HG02885 (cell line): ENCODE measurements at regions not wholly inside any gene's neighbourhood (a gene's known extent, or its start where the extent isn't known, plus 50 kb on each side); places are given as distances from the start of the nearest gene placed in this dataset.

Experiments used
- ATAC-seq: cut with Tn5 transposase; IDR thresholded peaks from one replicate; pipeline ENCODE4 v1.9.1; 2021; ENCODE audit warnings: mild to moderate bottlenecking; ENCODE audit not compliant: unreplicated experiment, poor library complexity

DNA sequence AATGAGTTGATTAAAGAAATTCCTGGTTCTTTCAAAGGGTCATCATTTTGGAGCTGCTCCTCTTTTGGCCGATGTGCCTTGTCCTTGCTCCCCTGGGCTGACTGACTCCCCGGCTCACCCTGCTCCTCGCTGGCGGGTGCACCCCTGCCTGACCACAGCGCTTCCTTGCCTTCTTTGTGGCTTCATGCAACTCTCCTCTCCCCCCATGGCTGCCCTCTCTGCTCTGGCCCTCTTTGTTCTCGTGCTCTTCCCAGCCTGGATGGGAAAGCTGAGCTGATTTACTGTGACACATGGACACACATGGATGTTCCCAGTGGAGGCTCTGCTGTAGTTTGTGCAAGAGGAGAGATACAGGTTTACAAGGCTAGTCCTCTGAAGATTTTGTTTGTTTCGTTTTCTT is 234.6 kb downstream of the HAUS1 start:
- no peak for ATAC-seq

DNA sequence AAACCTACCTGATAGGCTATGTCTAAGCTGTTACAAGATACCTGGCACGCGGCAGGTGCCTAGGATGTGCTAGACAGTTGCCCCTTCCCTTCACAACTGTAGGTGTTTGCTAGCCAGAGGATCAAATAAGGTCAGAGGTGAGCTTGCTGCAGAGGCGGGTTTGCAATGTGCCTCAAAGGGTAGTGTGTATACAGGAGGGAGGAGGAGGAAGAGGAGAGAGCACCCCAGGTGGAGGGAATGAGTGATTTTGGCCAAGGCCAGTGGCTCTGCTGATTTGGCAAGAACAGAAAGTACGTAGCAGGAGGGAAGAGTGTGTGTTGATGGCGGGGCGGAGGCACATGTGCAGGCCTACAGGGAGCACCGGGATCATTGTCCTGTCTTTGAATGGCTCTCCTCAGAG is 236.5 kb downstream of the HAUS1 start:
- ATAC-seq: no peak

DNA sequence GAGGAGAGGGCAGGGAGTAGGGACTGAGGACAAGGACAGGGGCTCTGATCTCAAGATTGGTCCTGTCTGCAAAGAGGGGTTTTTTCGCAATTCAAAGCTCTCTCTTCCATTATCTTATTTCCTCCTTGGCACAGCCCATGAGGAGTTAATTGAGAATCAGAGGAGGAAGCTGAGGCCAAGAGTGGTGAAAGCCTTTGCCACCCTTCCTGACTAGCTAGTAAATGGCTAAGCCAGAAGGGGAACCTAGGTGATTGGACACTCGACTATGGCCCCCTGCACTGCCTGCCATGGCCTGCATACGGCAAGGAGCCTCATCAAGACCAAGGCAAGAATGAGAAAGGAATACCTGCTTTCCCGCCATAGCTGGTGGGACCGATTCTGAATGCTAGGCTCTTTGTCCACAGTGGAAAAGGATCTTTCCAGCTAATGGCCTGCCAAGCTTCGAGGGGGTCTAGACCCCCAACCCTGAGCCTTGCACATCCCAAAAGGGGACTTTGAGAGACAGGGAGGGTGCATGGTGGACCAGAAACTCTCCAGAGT is 237.9 kb downstream of the HAUS1 start:
- ATAC-seq: no peak

DNA sequence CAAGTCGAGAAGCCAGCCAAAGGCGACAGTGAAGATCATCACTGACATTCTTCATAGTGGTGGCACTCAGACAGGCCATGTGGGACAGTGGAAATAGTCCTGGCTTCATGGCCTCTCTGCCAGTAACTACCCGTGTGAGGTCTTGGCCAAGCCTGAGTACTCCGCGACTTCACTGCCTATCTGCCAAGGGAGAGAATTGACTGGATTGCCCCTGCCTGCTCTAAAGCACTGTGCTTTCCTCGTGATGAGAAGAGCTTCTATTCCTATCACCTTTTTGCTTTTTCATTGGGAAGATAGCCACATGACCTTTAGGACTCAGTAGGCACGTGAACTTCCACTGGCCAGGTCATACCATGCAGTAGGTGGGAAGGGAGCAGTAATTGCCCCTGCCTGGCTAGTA is 239.3 kb downstream of the HAUS1 start:
- no peak for ATAC-seq

DNA sequence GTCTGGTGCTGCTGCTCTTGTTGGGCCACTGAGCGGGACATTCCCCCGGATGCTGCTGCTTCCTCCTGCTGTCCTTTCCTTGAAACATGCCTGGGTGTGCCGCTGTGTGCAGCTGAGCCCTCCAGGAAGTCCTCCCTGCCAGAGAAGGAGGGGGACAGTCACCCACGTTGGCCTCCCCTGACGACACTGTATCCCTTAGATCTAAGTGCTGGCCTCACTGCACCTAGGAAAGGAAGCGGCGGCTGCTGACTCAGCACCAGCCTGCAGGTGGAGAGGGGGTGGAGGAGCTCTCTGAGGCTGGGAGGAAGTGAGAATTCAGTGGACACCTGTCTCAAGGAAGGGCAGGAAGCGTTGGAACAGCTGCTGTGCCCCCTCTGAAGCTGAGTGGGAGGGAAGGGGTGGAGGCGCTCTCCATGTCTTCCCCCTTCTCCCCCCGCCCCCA is 239.8 kb downstream of the HAUS1 start:
- ATAC-seq: peak; percentile 76

DNA sequence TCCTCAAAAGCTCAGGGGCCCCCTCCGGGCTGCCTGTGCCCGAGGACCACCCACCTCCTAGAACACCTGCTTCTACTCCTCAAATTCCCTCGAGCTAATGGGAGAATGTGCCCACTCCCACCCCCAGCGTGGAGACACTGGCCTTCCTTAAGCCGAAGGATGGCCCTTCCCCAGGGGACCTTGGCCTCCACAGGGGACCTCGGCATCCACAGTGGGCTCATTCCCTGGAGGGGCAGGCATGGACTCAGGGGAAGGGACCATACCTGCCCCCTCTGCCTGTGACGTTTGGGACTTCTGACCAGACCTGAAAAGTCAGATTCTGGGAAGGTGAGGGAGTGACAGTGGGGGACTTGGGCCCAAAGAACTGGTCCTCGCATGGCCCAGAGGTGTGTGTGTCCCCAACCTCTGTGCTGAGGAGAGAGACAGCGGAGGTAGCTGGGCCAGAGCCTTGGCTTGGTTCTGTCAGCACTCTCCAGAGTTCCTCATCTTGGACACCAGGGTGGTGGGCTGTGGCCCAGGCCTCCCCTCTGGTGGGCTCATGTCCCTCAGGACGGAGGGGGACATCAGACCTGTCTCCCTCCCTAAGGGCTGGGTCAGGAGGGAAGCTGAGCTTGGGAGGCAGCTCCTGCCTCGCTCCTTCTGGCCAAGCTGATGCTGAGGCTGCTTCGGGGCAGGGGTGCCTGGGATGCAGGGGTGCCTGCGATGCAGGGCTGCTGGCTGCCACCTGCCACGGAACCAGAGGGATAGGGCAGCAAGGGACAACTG is 240.4 kb downstream of the HAUS1 start:
- ATAC-seq: no peak

DNA sequence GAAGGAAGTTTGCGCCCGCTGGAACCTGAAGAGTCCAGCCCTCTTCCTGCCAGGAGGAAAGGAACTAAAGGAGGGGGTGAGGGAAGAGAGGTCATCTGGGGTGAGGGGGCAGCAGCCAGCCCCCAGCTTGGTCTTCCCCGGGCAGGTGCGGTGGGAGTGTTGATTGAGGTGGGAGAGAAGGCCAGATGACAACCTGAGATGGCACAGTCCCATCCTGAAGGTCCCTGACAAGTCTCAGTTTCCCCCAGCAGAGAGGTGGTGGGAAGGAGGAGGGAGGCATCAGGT is 240.9 kb downstream of the HAUS1 start:
- no peak for ATAC-seq

DNA sequence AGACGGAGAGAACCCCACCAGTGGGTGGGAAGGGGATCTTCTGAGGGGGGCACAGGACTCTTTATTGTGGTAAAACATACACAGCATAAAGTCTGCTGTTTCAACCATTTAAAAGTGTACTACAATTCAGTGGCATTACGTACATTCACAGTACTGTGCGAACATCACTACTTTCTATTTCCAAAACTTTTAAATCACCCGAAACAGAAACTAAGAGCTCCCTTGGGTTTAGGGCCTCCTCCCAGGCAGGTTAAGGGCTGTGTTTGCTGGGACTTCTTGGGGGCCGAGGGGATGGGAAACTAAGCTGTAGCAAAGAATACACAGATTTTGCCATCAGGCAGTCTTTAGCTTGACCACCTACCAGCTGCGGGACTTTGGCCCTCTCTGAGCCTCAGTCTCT is 242.0 kb downstream of the HAUS1 start:
- peak; percentile 45 for ATAC-seq

DNA sequence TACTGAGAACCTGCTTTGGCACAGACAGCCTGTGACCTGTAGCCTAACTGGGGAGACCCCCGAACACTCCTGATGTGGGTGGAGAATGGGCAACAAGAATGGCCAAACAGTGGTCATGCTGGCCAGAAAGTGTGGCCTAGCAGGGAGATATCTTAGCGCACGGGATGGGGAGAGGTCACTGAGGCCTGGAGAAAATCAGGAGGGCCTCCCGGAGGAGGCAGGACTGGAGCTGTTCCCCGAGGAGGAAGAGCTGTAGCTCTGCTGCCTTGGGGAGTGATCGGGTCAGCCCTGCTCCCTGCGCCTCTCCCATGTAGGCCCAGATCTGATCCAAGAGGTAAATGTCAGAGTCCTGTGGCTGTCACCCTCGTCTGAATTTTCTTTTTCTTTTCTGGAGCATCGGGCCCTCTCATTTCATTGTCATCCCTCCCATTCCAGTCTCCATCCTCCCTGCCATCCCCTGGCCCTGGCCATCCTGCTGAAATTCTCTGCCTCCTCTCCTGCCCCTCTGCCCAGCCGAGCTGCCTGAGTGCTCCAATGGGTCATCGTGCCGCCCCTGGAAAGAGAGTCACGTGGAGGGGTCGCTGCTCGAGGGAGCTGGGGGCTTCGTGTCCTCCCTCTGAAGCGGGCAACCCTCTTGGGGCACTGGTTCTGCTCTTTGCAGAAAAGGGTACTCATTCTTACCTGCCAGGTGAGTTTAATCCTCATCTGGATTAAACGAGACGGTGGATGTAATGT is 242.9 kb downstream of the HAUS1 start:
- ATAC-seq: no peak

DNA sequence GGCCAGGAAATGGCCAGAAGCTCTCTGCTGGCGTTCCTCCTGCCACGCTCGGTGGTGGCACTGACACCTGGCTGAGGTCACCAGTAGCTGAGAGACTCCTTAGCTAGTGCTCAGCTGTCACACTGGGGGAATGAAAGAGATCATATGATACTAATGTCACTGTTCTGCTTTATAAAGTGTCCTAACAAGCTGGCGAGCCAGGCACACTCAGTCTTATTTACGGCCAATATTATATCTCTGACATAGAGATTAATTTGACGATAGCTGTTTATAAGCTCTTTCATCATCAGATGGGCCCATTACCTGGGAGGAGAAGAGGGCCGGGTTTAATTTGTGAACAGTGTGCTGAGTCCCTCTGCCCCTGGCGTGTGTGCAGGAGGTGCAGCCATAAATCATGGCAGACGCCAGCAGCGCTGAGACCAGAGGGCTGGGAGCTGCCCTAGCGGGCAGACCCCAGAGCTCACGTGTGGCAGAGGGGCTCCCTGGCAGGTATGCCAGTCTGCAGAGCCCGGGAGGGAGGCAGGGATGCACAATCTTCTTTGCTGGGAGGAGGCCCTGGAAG is 246.5 kb downstream of the HAUS1 start:
- no peak for ATAC-seq

DNA sequence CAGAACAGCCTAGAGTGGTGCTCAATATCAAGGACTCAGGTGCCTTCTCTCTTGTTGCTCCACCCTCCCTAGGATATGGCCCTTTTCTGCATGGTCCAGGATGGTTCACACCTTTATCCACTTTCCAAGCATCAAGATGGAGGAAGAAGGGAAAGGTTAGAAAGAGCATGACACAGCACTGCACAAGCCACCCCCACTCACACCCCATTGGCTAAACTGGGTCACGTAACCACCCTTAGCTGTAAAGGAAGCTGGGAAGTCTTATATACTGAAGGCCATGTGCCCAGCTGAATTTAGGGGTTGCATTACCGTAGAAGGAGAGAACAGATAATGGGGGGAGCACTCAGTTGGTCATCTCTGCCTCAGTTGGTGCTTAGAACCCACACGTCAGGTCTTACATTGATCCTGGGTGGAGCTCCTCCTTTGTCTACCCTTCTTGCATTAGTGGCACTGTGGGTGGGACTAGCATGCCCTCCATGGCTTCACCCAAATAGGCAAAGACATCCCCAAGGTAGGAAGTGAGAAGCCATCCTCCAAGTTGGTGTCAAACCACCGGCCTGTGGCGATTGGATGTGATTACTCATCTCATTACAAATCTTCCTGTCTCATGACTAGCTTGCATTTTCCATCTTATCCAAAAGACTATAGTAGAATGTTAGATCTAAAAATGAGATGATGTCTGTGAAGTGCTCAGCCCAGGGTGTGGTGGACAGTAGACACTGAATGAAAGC is 248.5 kb downstream of the HAUS1 start:
- ATAC-seq: no peak

DNA sequence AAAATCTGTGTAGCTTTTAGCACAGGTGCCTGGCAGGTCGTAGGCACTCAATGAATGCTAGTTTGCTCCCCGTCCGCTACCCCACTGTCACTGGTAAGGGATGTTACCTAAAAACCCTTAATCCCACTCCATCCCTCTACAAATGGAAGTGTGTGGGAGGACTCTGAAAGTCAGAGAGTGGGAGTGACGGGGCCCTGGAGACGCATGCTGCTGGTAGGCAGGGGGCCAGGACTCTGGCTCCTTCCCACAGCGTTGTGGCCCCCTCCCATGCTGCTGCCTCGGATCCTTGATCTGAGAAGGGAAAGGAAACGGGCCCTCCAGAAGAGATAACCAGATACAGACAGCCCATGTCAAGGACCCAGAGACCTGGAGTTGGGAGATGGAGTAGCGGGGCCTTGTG is 249.3 kb downstream of the HAUS1 start:
- no peak for ATAC-seq

DNA sequence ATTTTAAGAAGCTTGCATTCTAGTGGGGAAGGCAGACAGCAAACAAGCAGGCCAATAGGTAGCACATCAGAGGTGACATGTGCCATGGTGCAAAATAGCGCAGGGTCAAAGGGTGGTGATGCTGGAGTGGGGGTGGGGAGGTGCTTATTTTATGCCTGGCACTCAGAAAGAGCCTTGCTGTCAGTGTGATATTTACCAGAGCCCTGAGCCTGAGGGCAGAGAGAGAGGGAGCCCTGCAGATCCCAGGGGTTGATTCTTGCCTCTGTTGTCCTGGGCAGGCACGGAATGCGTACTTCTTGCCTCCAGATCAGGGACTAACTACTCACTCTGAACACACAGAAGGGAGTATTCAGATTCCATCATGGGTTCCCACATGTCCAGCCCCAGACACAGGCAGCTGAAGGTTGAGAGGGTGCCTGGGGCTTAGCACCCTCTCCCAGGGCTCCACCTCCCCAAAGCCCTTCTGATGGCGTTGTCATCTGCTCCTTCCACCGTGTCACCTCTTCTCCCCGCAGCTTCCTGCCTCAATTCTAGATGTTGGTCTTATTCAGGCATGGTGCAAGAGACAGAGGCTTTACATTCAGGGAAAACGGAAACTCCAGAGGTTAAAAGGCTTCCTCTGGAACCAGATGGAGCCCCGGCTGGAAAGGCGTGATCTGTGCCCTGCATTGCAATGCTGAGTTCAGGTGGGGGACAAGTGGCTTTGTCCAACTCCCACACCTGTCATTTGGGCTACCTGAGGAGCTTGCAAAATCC is 252.3 kb downstream of the HAUS1 start:
- ATAC-seq: no peak

DNA sequence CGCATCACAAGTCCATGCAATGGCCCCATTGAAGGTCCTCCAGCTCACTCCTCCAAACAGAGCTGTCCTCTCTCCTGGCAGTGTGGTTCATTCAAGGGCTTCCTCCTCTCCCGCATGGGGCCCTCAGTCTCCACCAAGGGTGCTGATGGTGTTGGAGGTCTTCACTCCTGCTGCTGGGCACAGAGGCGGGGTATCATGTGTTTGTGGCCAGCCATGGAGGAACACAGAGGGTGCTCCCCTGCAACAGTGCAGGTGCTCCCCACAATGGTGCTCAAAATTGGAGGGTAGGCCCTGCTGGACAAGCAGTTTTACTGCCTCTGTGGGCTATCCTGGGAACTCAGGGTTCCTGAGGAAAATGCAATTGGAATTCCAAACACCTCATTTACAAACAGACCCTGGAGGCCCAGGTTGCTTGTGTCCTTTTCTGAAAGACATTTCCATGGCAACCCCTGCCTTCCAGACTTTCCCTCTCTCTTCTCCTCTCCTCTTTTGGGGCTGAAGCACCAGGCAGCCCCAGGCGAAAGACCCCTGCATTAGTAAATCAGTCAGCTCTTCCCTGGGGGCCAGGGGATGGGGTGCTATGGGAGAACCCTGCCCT is 256.0 kb downstream of the HAUS1 start:
- ATAC-seq: no peak

DNA sequence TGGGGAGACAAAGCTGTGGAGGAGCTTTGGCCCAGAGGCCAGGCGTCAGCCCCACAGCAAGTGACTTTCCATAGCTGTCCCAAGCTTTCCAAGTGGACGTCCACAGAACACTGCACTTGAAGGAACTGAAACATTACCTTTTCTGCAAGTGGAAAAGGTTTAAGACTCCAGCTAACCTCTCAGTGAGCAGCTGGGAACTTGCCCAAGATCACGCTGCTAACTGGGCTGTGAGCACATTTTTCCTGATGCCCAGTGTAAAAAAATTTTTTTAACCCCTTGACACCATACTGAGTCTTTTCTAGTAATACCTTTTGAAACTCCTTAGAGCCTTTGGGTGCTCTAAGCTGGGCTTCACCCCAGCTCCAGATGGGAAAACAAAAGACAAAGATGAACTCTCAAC is 256.7 kb downstream of the HAUS1 start:
- ATAC-seq: no peak

DNA sequence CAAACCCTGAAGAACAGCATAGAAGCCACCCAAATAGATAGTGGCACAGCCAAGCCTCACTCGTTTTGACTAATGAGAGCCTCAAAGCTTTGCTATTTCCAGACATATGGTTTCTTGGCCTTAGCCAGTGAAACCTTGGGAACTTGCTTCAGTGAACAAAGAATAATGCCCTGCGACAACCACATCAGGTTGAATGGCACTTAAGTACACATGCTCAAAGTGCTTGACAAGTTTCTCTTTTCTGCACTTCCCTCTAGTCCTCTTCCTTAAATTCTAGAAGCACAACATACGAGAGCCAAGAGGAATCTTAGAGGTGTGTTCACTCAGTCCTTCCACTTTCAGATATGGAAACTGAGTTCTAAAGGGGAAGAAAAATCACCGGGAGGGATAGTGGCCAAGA is 258.3 kb downstream of the HAUS1 start:
- ATAC-seq: no peak

DNA sequence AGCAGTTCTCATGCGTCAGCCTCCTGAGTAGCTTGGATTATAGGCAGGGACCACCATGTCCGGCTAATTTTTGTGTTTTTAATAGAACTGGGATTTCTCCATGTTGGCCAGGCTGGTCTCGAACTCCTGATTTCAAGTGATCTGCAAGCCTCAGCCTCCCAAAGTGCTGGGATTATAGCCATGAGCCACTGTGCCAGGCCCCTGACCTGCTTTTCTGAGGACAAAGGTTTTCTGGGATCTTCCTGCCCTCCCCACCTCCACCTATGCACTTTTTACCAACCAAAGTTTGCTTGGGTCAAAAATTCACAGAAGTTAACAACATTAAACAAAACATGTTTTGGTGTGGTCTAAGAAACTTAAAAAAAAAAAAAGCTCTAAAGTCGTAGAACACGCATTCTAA is 259.9 kb downstream of the HAUS1 start:
- no peak for ATAC-seq

DNA sequence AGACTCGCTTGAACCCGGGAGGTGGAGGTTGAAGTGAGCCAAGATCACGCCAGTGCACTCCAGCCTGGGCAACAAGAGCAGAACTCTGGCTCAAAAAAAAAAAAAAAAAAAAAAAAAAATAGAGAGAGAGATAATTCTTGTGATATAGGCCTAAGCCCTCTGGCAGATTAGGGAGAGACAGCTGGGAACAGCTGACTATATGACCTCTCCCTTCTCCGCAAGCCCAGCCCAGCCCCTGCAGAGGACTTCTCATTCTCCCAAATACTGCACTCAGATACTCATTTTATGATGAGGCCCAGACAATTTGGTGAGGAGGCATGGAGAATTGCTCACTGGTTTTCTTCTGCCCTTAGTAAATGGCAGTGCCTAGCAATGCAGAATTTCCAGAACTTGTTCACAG is 262.0 kb downstream of the HAUS1 start:
- no peak for ATAC-seq

DNA sequence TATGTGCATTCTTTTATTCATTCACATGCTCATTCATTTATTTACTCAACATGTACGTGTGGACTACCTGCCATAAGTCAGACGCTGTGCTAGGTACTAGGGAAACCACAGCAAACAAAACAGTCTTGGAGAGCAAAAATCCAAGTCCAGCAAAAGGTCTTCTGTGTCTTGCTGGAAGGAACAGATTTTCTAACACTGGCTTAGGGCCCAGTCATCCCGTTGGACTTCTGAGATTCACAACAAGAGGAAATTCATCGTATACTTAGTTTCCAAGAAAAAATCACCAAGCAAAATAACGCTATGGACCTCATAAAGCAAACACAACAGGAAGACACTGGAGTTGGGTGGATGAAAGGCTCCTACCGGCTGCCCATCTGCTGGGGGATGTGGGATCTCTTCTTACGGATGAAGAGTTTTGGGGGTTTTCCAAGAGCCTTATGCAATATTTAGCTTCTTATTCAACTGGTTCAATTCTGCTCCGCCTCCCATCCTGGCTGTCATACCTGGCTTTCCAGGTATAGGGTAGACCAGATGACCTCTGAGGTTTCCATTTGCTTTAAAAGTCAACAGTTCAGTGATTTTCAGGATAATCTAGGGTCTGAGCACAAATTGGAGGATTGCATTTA is 262.7 kb downstream of the HAUS1 start:
- ATAC-seq: no peak
